Colonic mucosa (tissue), 4 donors: ENCODE measurements at regions not wholly inside any gene's neighbourhood (a gene's known extent, or its start where the extent isn't known, plus 50 kb on each side); places are given as distances from the start of the nearest gene placed in this dataset.
"Not testable (repeated sequence)": the region's sequence is repeated elsewhere in the genome, so short reads cannot be mapped to it uniquely, and the experiment has no call there.

Experiments used
- DNase-seq: peaks from one replicate; pipeline ENCODE4 v3.0.0-alpha.2; 2020
- H3K27ac ChIP-seq: fragments of 200-600 bp; one replicate; pipeline ENCODE4 v1.8.0; 2021
- H3K27me3 ChIP-seq: fragments of 200-600 bp; one replicate; pipeline ENCODE4 v1.8.0; 2021
- H3K36me3 ChIP-seq: fragments of 200-600 bp; one replicate; pipeline ENCODE4 v1.8.0; 2021
- H3K4me1 ChIP-seq: fragments of 200-600 bp; one replicate; pipeline ENCODE4 v1.8.0; 2021; ENCODE audit warnings: mild to moderate bottlenecking
- H3K4me3 ChIP-seq: fragments of 200-600 bp; one replicate; pipeline ENCODE4 v1.8.0; 2021
- H3K9ac ChIP-seq, 2 donors: one replicate each; pipeline ENCODE4 v1.7.0; 2013; ENCODE audit warnings: control low read depth in 2 of 2, low read depth in 2 of 2, low read length in 2 of 2
- H3K9me3 ChIP-seq: fragments of 200-600 bp; one replicate; pipeline ENCODE4 v1.8.0; 2021
- CTCF ChIP-seq: fragments of 200-600 bp; IDR thresholded peaks from one replicate; pipeline ENCODE4 v1.8.0; 2022; ENCODE audit warnings: antibody characterized with exemption, mild to moderate bottlenecking
- intact Hi-C: fragments of 100-400 bp; cut with DNase I; formaldehyde crosslinking; loops from one replicate; pipeline ENCODE4 v1.14.1; 2022
- donor health status: healthy.
- donor health status: DM: no; HTN: no; CAD: no.
- donor health status: DM: no; HTN: no; CAD: no.

GRCh38 chr16:46519063-46519462, 102.1 kb downstream of the SHCBP1 start:
- Histone ChIP-seq H3K27me3 (no peaks in the 10 kb centered on the region), H3K27ac (no peak overlapping the region), H3K36me3 (no peaks in the 10 kb centered on the region), H3K4me1 (no peaks in the 10 kb centered on the region), H3K9me3 (no peaks in the 10 kb centered on the region), H3K4me3 (no peak overlapping the region), H3K9ac (no peak overlapping the region)
- no peak for TF ChIP-seq CTCF
- intact Hi-C loops = no loop called here
- DNase-seq = no peak

GRCh38 chr16:46496701-46497100, 124.5 kb downstream of the SHCBP1 start:
- intact Hi-C loops = no loop called here
- Histone ChIP-seq H3K4me3 (no peak overlapping the region), H3K9ac (no peak overlapping the region), H3K4me1 (no peaks in the 10 kb centered on the region), H3K36me3 (no peaks in the 10 kb centered on the region), H3K27me3 (no peaks in the 10 kb centered on the region), H3K9me3 (no peaks in the 10 kb centered on the region), H3K27ac (no peak overlapping the region)
- DNase-seq = no peak
- TF ChIP-seq CTCF = no peak

GRCh38 chr16:46482895-46483294, 138.3 kb downstream of the SHCBP1 start:
- Histone ChIP-seq H3K4me1 (no peaks in the 10 kb centered on the region), H3K4me3 (no peak overlapping the region), H3K36me3 (no peaks in the 10 kb centered on the region), H3K27ac (no peak overlapping the region), H3K27me3 (no peaks in the 10 kb centered on the region), H3K9me3 (no peaks in the 10 kb centered on the region), H3K9ac (no peak overlapping the region)
- intact Hi-C loops = no loop called here
- no peak for TF ChIP-seq CTCF
- DNase-seq = no peak

- Histone ChIP-seq H3K36me3 (no peaks in the 10 kb centered on the region), H3K9me3 (no peaks in the 10 kb centered on the region), H3K9ac (no peak overlapping the region), H3K27ac (no peak overlapping the region), H3K4me1 (no peaks in the 10 kb centered on the region), H3K4me3 (no peak overlapping the region), H3K27me3 (no peaks in the 10 kb centered on the region)
- intact Hi-C loops = no loop called here
- DNase-seq = no peak
- TF ChIP-seq CTCF = no peak
Measured at GRCh38 chr16:46466239-46466638, 154.9 kb downstream of the SHCBP1 start.

- H3K4me1 ChIP-seq, H3K27me3 ChIP-seq, H3K9ac ChIP-seq, intact Hi-C loops, H3K27ac ChIP-seq, H3K36me3 ChIP-seq, H3K4me3 ChIP-seq, DNase-seq, H3K9me3 ChIP-seq: not testable (repeated sequence)
Measured at GRCh38 chr16:46454801-46455200, 166.4 kb downstream of the SHCBP1 start.

GRCh38 chr16:46428108-46429061, 192.8 kb downstream of the SHCBP1 start:
- H3K27ac ChIP-seq = no peak overlapping the region
- no peaks in the 10 kb centered on the region for H3K27me3 ChIP-seq
- TF ChIP-seq CTCF = no peak
- no peak overlapping the region for H3K9ac ChIP-seq
- no peaks in the 10 kb centered on the region for H3K9me3 ChIP-seq
- no peak for DNase-seq
- intact Hi-C loops = no loop called here
- H3K4me3 ChIP-seq = no peak overlapping the region
- H3K36me3 ChIP-seq = no peaks in the 10 kb centered on the region
- no peaks in the 10 kb centered on the region for H3K4me1 ChIP-seq
